ENCODE measurements at regions not wholly inside any gene's neighbourhood (a gene's known extent, or its start where the extent isn't known, plus 50 kb on each side); places are given as distances from the start of the nearest gene placed in this dataset.
"Not testable (repeated sequence)": the region's sequence is repeated elsewhere in the genome, so short reads cannot be mapped to it uniquely, and the experiment has no call there.

- no peak overlapping the region for H3K4me3 ChIP-seq (ENCODE audit: low read length)
- no peak overlapping the region for H3K27ac ChIP-seq (ENCODE audit: low read depth, low read length)
- no peaks in the 10 kb centered on the region for H3K9me2 ChIP-seq (replicated peaks; ENCODE audit: control insufficient read depth, low read length)
- H3F3A ChIP-seq (ENCODE audit: control insufficient read depth, insufficient read depth) = no peaks in the 10 kb centered on the region
- no peak for TF ChIP-seq EZH2phosphoT487 (IDR thresholded peaks at IDR 0.05; ENCODE audit: borderline replicate concordance, low read length)
- H4K20me1 ChIP-seq (ENCODE audit: control insufficient read depth, insufficient read depth, low read depth, low read length) = no peaks in the 10 kb centered on the region
- H3K9me3 ChIP-seq (ENCODE audit: control insufficient read depth, insufficient read depth, low read length) = no peaks in the 10 kb centered on the region; the same call in 1 of the 2 replicates
- no peaks in the 10 kb centered on the region for H3K27me3 ChIP-seq (ENCODE audit: control insufficient read depth, low read length)
- no peaks in the 10 kb centered on the region for H3K4me1 ChIP-seq (ENCODE audit: control insufficient read depth, low read length)
- no peaks in the 10 kb centered on the region for H3K79me2 ChIP-seq (ENCODE audit: control insufficient read depth, low read length)
- no peak overlapping the region for H3K4me2 ChIP-seq (ENCODE audit: low read length)
- H3K36me3 ChIP-seq (ENCODE audit: control insufficient read depth, low read length) = no peaks in the 10 kb centered on the region
These were observed 1248.0 kb upstream of the CNTN5 start for GRCh38 chr11:97772705-97773104.

- H3K4me1 ChIP-seq (ENCODE audit: control insufficient read depth, low read length); H3K79me2 ChIP-seq (ENCODE audit: control insufficient read depth, low read length); H3K4me2 ChIP-seq (ENCODE audit: low read length); H3K27me3 ChIP-seq (ENCODE audit: control insufficient read depth, low read length); H3K36me3 ChIP-seq (ENCODE audit: control insufficient read depth, low read length); H3K4me3 ChIP-seq (ENCODE audit: low read length); H3K9me3 ChIP-seq (ENCODE audit: control insufficient read depth, insufficient read depth, low read length); H3K9me2 ChIP-seq (replicated peaks; ENCODE audit: control insufficient read depth, low read length); H3F3A ChIP-seq (ENCODE audit: control insufficient read depth, insufficient read depth); H4K20me1 ChIP-seq (ENCODE audit: control insufficient read depth, insufficient read depth, low read depth, low read length); H3K27ac ChIP-seq (ENCODE audit: low read depth, low read length): not testable (repeated sequence)
These were observed 1236.4 kb upstream of the CNTN5 start for GRCh38 chr11:97784388-97784787.

GRCh38 chr11:97786961-97787360 lies 1233.8 kb upstream of the CNTN5 start:
- Histone ChIP-seq H3K4me3 (ENCODE audit: low read length) (no peak overlapping the region), H3K4me2 (ENCODE audit: low read length) (no peak overlapping the region), H3K27ac (ENCODE audit: low read depth, low read length) (no peak overlapping the region), H3K79me2 (ENCODE audit: control insufficient read depth, low read length) (no peaks in the 10 kb centered on the region), H3K36me3 (ENCODE audit: control insufficient read depth, low read length) (no peaks in the 10 kb centered on the region), H3K4me1 (ENCODE audit: control insufficient read depth, low read length) (no peaks in the 10 kb centered on the region), H3K27me3 (ENCODE audit: control insufficient read depth, low read length) (no peaks in the 10 kb centered on the region), H3K9me3 (ENCODE audit: control insufficient read depth, insufficient read depth, low read length) (no peaks in the 10 kb centered on the region), H3K9me2 (replicated peaks; ENCODE audit: control insufficient read depth, low read length) (no peaks in the 10 kb centered on the region), H4K20me1 (ENCODE audit: control insufficient read depth, insufficient read depth, low read depth, low read length) (no peaks in the 10 kb centered on the region), H3F3A (ENCODE audit: control insufficient read depth, insufficient read depth) (no peaks in the 10 kb centered on the region)
- no peak for TF ChIP-seq EZH2phosphoT487 (IDR thresholded peaks at IDR 0.05; ENCODE audit: borderline replicate concordance, low read length)
- no peak for TF ChIP-seq CTCF (IDR thresholded peaks at IDR 0.05; ENCODE audit: low read depth, low read length, poor library complexity, severe bottlenecking)

- H3K9me2 ChIP-seq (replicated peaks; ENCODE audit: control insufficient read depth, low read length) = no peaks in the 10 kb centered on the region
- H3K27me3 ChIP-seq (ENCODE audit: control insufficient read depth, low read length) = no peaks in the 10 kb centered on the region
- no peaks in the 10 kb centered on the region for H3K79me2 ChIP-seq (ENCODE audit: control insufficient read depth, low read length)
- TF ChIP-seq EZH2phosphoT487 (IDR thresholded peaks at IDR 0.05; ENCODE audit: borderline replicate concordance, low read length) = no peak
- no peak for TF ChIP-seq CTCF (IDR thresholded peaks at IDR 0.05; ENCODE audit: low read depth, low read length, poor library complexity, severe bottlenecking)
- H3K4me3 ChIP-seq (ENCODE audit: low read length) = no peak overlapping the region
- no peaks in the 10 kb centered on the region for H4K20me1 ChIP-seq (ENCODE audit: control insufficient read depth, insufficient read depth, low read depth, low read length)
- peaks cover 4% of the 10 kb centered on the region; the same call in 1 of the 2 replicates for H3K9me3 ChIP-seq (ENCODE audit: control insufficient read depth, insufficient read depth, low read length)
- H3K4me1 ChIP-seq (ENCODE audit: control insufficient read depth, low read length) = no peaks in the 10 kb centered on the region
- no peaks in the 10 kb centered on the region for H3F3A ChIP-seq (ENCODE audit: control insufficient read depth, insufficient read depth)
- no peak overlapping the region for H3K27ac ChIP-seq (ENCODE audit: low read depth, low read length)
- H3K36me3 ChIP-seq (ENCODE audit: control insufficient read depth, low read length) = no peaks in the 10 kb centered on the region
- no peak overlapping the region for H3K4me2 ChIP-seq (ENCODE audit: low read length)
These were observed 1225.9 kb upstream of the CNTN5 start for GRCh38 chr11:97794876-97795275.
